H1 (cell line): ENCODE measurements at regions not wholly inside any gene's neighbourhood (a gene's known extent, or its start where the extent isn't known, plus 50 kb on each side); places are given as distances from the start of the nearest gene placed in this dataset.

Experiments used
- CBX8 ChIP-seq: fragments of 300-800, 300-1000 bp; sonication (generic); IDR thresholded peaks from 2 replicates; pipeline ENCODE4 v1.7.1; 2016; ENCODE audit warnings: low read depth, low read length, borderline replicate concordance
- CREB1 ChIP-seq: IDR thresholded peaks from 2 replicates; pipeline ENCODE4 v1.6.1; 2012; ENCODE audit warnings: inconsistent platforms
- FOSL1 ChIP-seq: IDR thresholded peaks from 2 replicates; pipeline ENCODE4 v1.6.1; 2011; ENCODE audit warnings: mild to moderate bottlenecking, low read depth, low read length, moderate library complexity; ENCODE audit not compliant: insufficient read depth
- HDAC6 ChIP-seq: IDR thresholded peaks from one replicate; pipeline ENCODE4 v1.7.1; 2012; ENCODE audit warnings: low read depth, mild to moderate bottlenecking, inconsistent platforms, low read length, moderate library complexity
- SIN3A ChIP-seq, 2 experiments: IDR thresholded peaks in 1 of 2; conservative IDR thresholded peaks in 1 of 2; 2 replicates each; pipeline ENCODE4 v1.6.1; 2011 to 2012; ENCODE audit warnings: low read length in 2 of 2, improper control_type of control experiment in 1 of 2, low read depth in 1 of 2, mild to moderate bottlenecking in 1 of 2

- TF ChIP-seq FOSL1 (no peak), CREB1 (no peak), CBX8 (no peak), HDAC6 (no peak), SIN3A (conservative IDR thresholded peaks at IDR 0.05 in 1 of 2, IDR thresholded peaks at IDR 0.05 in 1 of 2; ENCODE audit: low read depth in 1 of 2, low read length in 2 of 2) (no peak)
Observed at GRCh38 chr18:1353025-1353424, 448.4 kb downstream of the ADCYAP1 start (continued).
